PC-3 (cell line): ENCODE measurements at regions not wholly inside any gene's neighbourhood (a gene's known extent, or its start where the extent isn't known, plus 50 kb on each side); places are given as distances from the start of the nearest gene placed in this dataset.

Experiments
- ATAC-seq: fragments of 200-7000 bp; cut with Tn5 transposase; 2 replicates; pipeline ENCODE4 v1.9.1; 2020; ENCODE audit warnings: mild to moderate bottlenecking, moderate library complexity
- BruUV-seq: library from RNA; stranded (reverse); fragments of 400-500 nt; replicated peaks from 2 replicates; lab custom pipeline; 2021; lab: Mats Ljungman, UMichigan
- CTCF ChIA-PET: fragments of 300-600 bp; sonication (Branson Sonifier 250); formaldehyde crosslinking; loops from one replicate; lab custom pipeline; 2022; ENCODE audit warnings: antibody characterized with exemption; lab: Charles Lee
- POLR2A ChIA-PET: fragments of 300-600 bp; sonication (Branson Sonifier 250); formaldehyde crosslinking; loops from one replicate; lab custom pipeline; 2022; ENCODE audit warnings: antibody characterized with exemption; ENCODE audit not compliant: unreplicated experiment; lab: Charles Lee
- DNase-seq: peaks from one replicate; pipeline ENCODE4 v3.0.0-alpha.2; 2015
- H2AFZ ChIP-seq: fragments of 300-600 bp; sonication (generic); 2 replicates; pipeline ENCODE4 v1.6.0; 2016; ENCODE audit warnings: antibody characterized with exemption, low read length
- H3F3A ChIP-seq: fragments of 300-600 bp; sonication (generic); one replicate; pipeline ENCODE4 v1.6.0; 2017; ENCODE audit warnings: antibody characterized with exemption, low read length, control low read depth, mild to moderate bottlenecking; ENCODE audit not compliant: unreplicated experiment
- H3K27ac ChIP-seq: fragments of 300-600 bp; sonication (generic); 2 replicates; pipeline ENCODE4 v1.5.1; 2016; ENCODE audit warnings: mild to moderate bottlenecking, low read length
- H3K27me3 ChIP-seq: fragments of 300-600 bp; sonication (generic); 2 replicates; pipeline ENCODE4 v1.6.1; 2016; ENCODE audit warnings: low read length, mixed read lengths
- H3K36me3 ChIP-seq: fragments of 300-600 bp; sonication (generic); 2 replicates; pipeline ENCODE4 v1.6.1; 2016; ENCODE audit warnings: low read depth, mixed run types, low read length, mixed read lengths
- H3K4me1 ChIP-seq: fragments of 300-600 bp; sonication (generic); 2 replicates; pipeline ENCODE4 v1.5.1; 2016; ENCODE audit warnings: low read length; ENCODE audit not compliant: insufficient read depth
- H3K4me2 ChIP-seq: fragments of 300-600 bp; sonication (generic); 2 replicates; pipeline ENCODE4 v1.6.0; 2016; ENCODE audit warnings: low read length
- H3K4me3 ChIP-seq: fragments of 300-600 bp; sonication (generic); 2 replicates; pipeline ENCODE4 v1.5.1; 2016; ENCODE audit warnings: mild to moderate bottlenecking, low read length, mixed read lengths
- H3K79me2 ChIP-seq: fragments of 300-600 bp; sonication (generic); 2 replicates; pipeline ENCODE4 v1.6.1; 2017; ENCODE audit warnings: low read length, mixed read lengths
- H3K9ac ChIP-seq: fragments of 300-600 bp; sonication (generic); 2 replicates; pipeline ENCODE4 v1.6.0; 2016; ENCODE audit warnings: mild to moderate bottlenecking, low read length
- H3K9me2 ChIP-seq: fragments of 300-600 bp; sonication (generic); replicated peaks from 2 replicates; pipeline ENCODE4 v1.6.1; 2016; ENCODE audit warnings: mixed run types, low read length, mixed read lengths
- H3K9me3 ChIP-seq: fragments of 300-600 bp; sonication (generic); 2 replicates; pipeline ENCODE4 v1.6.1; 2016; ENCODE audit warnings: low read length, mixed read lengths
- H4K20me1 ChIP-seq: fragments of 300-600 bp; sonication (generic); 2 replicates; pipeline ENCODE4 v1.6.1; 2016; ENCODE audit warnings: low read length, mixed read lengths
- CTCF ChIP-seq: fragments of 300-600 bp; sonication (generic); conservative IDR thresholded peaks from 2 replicates; pipeline ENCODE4 v1.5.1; 2017; ENCODE audit warnings: antibody characterized with exemption, low read depth, mild to moderate bottlenecking, low read length
- EZH2 ChIP-seq: fragments of 300-600 bp; sonication (generic); IDR thresholded peaks from one replicate; pipeline ENCODE4 v1.6.1; 2017; ENCODE audit warnings: antibody characterized with exemption, mild to moderate bottlenecking, low read length; ENCODE audit not compliant: unreplicated experiment
- EZH2phosphoT487 ChIP-seq: fragments of 300-600 bp; sonication (generic); IDR thresholded peaks from 2 replicates; pipeline ENCODE4 v1.6.1; 2018; ENCODE audit warnings: mild to moderate bottlenecking, antibody characterized with exemption, low read length, borderline replicate concordance
- intact Hi-C: fragments of 100-400 bp; cut with micrococcal nuclease; formaldehyde crosslinking; loops from 2 replicates; pipeline ENCODE4 v1.9.0; 2023

- Histone ChIP-seq H3K9me2 (no peaks in the 10 kb centered on the region), H3K4me2 (no peak overlapping the region), H4K20me1 (no peaks in the 10 kb centered on the region), H3K4me1 (no peaks in the 10 kb centered on the region), H3F3A (no peaks in the 10 kb centered on the region), H3K27me3 (peaks cover 3% of the 10 kb centered on the region; the same call in 1 of the 2 replicates), H3K36me3 (no peaks in the 10 kb centered on the region), H3K27ac (no peak overlapping the region), H2AFZ (no peak overlapping the region), H3K9me3 (no peaks in the 10 kb centered on the region), H3K9ac (no peak overlapping the region), H3K79me2 (no peaks in the 10 kb centered on the region), H3K4me3 (no peak overlapping the region)
- TF ChIP-seq EZH2phosphoT487, result no peak
- no peak for TF ChIP-seq EZH2
- no peak for TF ChIP-seq CTCF
- DNase-seq (no peak), ATAC-seq (no peak)
- intact Hi-C loops, result no loop called here
- ChIA-PET CTCF (no interaction called here), POLR2A (no interaction called here)
- BruUV-seq, result no TSS peak
Measured at GRCh38 chr11:109140426-109140825, 281.6 kb upstream of the C11orf87 start.

- intact Hi-C loops, result no loop called here
- POLR2A ChIA-PET, result no interaction called here
Measured at GRCh38 chr11:109140857-109141515, 281.0 kb upstream of the C11orf87 start.

More at GRCh38 chr11:109140857-109141515, 281.0 kb upstream of the C11orf87 start:
- no peaks in the 10 kb centered on the region for H3K79me2 ChIP-seq
- H3K4me2 ChIP-seq, result no peak overlapping the region
- no peak overlapping the region for H3K4me3 ChIP-seq
- H3K27ac ChIP-seq, result no peak overlapping the region
- H4K20me1 ChIP-seq, result no peaks in the 10 kb centered on the region
- H3K36me3 ChIP-seq, result no peaks in the 10 kb centered on the region
- H3F3A ChIP-seq, result no peaks in the 10 kb centered on the region
- no peak overlapping the region for H2AFZ ChIP-seq
- CTCF ChIA-PET, result no interaction called here
- no peaks in the 10 kb centered on the region for H3K9me2 ChIP-seq
- ATAC-seq (no peak), DNase-seq (no peak)
- no peaks in the 10 kb centered on the region for H3K9me3 ChIP-seq
- TF ChIP-seq EZH2, result no peak
- no peak for TF ChIP-seq CTCF
- TF ChIP-seq EZH2phosphoT487, result no peak
- peaks cover 3% of the 10 kb centered on the region; the same call in 1 of the 2 replicates for H3K27me3 ChIP-seq
- BruUV-seq, result no TSS peak
- no peaks in the 10 kb centered on the region for H3K4me1 ChIP-seq
- H3K9ac ChIP-seq, result no peak overlapping the region
